HT-29 (cell line): ENCODE measurements at regions not wholly inside any gene's neighbourhood (a gene's known extent, or its start where the extent isn't known, plus 50 kb on each side); places are given as distances from the start of the nearest gene placed in this dataset.
A peak's percentile ranks its signal among the peaks of the same experiment; 100 is the strongest.

ENCODE experiments used
- DNase-seq: peaks from one replicate; pipeline ENCODE4 v3.0.0-alpha.2; 2015; ENCODE audit warnings: low spot score

DNA sequence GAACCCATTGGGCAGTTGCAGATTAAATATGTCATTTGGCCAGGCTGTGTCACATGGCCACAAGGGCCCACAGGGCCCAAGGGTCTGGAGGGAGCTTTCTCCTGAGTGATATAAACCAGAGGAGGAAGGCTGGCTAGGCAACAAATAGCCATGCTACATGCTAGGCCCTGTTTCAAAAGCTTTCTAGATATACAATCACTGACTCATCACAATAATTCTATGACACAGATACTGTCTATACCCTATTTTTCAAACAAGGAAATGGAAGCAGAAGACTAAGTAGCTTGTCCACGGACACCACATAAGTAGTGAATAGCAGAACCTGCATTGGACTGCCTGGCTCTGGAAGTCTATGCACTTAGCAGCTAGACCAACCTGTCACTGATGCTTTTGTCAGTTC, 625.4 kb downstream of the NTRK3 start:
- no peak for DNase-seq

GRCh38 chr15:87628311-87628710, 628.2 kb downstream of the NTRK3 start:
- DNase-seq = no peak

GRCh38 chr15:87626860-87627259, 629.7 kb downstream of the NTRK3 start:
- DNase-seq = no peak

GRCh38 chr15:87623832-87624231, 632.7 kb downstream of the NTRK3 start:
- peak; percentile 50 for DNase-seq

DNA sequence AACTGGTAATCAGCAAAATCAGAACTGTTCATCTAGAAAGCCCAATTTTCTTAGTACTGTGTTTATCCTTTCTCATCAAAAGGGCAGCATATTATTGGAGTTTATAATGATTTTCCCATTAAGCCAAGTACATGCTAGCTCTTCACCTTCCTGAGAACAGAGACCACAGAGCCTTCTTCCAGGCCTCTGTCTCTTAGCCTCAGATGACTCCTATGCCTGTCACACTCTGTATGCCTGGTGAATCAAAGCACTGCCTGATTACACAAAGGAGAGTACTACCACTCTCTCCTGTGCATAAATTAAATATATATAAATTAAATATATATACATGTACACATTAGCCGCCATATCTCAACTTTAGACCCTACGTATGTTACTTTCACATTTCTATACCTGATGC, 636.1 kb downstream of the NTRK3 start:
- no peak for DNase-seq

- no peak for DNase-seq
Observed at GRCh38 chr15:87619161-87619960, 637.2 kb downstream of the NTRK3 start.

DNA sequence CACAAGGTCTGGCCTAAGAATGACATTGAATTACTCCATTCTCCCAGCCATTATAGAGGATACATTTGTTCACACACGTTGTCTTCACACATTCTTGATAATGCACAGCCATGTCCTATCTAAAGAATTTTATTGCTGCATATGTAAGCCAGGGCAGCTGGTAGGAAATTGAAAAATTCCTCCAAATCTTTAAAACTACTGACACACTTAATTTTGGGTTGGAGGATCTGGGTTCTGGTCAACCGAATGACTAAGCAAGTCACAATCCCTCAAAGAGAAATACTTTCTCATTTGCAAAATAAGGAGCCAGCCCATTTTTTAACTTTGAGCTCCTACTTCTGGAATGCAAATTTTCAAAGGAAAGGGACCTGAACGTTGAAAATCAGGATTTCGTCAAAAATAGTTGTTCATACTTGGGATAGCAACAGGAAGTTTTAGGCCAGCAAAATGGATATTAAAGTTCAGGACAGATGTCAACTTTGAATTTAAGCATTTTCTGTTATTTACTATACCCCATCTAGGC, 638.3 kb downstream of the NTRK3 start:
- DNase-seq = no peak

GRCh38 chr15:87614704-87615103, 641.8 kb downstream of the NTRK3 start:
- DNase-seq = no peak

DNA sequence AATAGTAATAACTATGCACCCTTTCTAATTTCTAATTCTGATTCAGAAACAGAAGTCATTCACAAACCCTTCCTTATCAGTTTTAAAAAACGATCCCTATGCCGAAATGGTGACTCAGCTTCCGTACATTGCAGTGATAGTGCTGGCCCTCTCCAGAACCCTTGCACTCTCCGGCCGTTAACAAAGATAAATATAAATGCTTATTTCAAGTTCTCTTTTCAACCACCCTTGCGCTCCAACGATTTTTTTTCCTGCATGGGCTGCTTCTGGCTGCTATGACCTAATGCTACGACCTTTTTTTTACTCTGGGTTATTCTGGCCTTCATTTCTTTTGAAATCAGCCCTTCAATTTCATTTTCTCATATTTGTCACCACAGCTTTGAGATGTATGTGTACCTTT, 646.2 kb downstream of the NTRK3 start:
- DNase-seq = no peak

DNA sequence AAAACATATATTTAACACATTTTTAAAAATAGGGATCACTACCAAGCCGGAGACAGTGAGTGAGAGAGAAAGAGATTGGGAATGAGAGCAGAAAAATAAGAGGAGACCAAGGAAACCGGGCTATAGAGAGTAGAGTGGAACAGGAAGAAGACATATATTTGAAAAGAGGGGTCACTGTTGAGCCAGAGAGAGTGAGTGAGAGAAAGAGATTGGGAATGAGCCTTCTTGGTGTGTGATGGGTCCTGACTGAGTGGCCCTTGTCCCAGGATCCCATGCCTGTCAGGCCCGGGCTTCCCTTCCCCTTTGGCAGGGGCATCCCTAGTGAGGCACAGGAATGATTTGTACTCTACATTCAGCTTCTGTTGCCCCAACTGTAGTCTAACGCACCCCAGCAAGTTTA, 646.6 kb downstream of the NTRK3 start:
- no peak for DNase-seq

DNA sequence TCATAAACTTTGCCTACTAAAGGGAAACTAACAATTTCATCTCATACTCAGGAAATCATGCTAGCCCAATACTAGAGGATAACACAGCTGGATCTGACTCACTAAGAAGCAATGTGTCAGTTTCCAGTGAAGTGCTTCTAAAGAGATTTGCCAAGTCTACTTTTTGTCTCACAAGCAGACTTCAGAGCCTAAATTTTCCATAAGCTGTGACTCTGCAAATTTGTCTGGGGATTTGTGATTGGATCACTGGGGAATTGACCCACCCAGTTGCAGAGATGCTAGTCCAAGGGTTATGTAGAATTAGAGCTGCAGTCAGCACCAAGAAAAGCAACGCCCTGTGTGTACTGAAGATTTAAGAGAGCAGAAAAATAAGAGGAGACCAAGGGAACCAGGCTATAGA, 647.1 kb downstream of the NTRK3 start:
- no peak for DNase-seq

DNA sequence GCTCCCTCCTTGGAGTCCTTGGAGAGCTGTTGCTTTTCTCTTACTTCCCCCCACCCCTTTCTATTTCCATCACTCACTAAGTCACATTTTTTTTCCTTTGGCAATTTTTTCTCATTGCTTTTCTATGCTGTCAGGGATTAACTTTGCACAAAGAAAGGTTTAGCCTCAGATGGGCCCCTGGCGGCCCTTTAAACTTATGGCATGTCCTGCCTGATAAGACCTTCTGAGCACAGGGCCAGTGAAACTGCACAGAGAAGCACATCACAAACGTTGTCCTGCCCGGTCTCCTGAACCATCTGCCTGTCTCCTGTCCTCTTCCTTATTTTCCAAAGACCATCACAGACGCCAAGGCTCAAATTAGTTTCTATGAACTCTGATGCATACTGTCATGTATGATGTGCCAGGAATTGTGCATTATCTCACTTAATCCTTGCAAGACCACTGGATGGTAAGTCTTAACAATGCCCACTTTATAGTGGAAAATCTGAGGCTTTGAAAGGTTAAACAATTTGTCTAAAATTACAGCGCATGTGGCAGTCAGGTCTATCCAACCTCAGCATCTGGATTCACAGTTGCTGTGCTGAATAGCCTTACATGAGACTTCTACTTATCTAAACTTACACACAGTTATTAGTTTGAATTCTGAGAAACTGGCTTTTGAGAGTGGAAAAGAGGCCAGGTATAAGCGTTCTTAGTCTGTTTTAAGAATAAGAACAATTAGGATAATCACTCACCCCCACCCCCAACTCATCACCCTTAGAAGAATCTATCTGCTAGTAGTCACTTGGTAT, 648.1 kb downstream of the NTRK3 start:
- DNase-seq = no peak

DNA sequence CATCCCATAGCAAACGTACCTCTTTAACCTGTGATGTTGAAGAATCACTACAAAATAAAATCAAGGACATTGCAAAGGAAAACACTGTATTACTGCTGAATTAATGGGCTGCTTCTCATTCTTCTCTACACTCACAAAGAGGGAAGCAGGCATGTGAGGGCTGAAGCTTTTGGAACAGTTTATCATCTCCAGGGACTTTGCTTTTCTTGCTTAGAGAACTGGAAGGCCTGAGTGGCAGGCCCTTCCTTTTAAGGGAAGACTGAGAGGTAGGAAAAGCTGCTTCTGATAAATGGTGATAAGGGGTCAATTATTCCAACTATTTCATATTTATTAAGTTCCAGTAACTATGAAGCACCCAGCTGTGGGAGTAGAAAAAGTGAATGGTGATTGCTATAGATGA, 649.6 kb downstream of the NTRK3 start:
- no peak for DNase-seq

DNA sequence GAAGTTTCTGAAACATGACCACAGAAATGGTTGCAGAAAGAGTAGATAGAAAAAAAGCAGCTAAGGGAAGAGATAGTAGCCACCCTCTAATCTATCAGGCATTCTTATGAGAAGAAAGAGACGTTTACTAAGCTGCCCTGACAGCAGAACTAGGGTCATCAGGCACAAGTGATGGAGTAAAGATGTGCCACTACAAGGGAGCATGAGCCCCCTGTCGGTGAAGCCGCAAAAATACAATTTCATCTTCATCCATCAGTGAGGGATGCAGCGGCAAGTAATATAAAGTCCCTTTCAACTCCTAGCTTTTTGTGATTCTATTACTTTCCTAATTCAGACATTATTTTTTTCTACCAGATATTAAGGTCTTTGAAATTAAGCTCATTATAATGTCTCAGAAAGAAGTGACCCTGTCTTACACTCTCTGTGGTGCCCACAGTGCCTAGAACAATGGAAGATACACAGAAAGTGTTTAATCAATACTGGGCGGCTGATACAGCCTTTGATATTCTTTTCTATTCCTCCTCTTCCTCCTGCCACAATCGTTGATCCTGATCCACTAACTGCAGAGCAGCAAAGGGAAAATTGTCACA, 651.6 kb downstream of the NTRK3 start:
- peak; percentile 56 for DNase-seq

GRCh38 chr15:87602371-87602770, 654.2 kb downstream of the NTRK3 start:
- no peak for DNase-seq

DNA sequence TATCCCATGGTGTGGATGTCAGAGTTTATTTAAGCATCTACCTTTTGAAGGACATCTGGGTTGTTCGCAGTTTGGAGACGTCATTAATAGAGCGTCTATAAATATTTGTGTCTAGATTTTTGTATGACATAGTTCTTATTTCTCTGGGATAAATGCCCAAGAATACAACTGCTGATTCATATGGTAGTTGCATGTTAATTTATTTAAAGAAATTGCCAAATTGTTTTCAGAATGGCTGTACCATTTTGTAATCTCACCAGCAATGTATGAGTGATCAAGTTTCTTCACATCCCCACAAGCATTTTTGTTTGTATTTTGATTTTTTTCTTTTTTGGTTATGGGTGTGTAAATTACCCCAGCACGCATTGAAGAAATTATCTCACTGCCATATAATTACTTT, 656.9 kb downstream of the NTRK3 start:
- no peak for DNase-seq

DNA sequence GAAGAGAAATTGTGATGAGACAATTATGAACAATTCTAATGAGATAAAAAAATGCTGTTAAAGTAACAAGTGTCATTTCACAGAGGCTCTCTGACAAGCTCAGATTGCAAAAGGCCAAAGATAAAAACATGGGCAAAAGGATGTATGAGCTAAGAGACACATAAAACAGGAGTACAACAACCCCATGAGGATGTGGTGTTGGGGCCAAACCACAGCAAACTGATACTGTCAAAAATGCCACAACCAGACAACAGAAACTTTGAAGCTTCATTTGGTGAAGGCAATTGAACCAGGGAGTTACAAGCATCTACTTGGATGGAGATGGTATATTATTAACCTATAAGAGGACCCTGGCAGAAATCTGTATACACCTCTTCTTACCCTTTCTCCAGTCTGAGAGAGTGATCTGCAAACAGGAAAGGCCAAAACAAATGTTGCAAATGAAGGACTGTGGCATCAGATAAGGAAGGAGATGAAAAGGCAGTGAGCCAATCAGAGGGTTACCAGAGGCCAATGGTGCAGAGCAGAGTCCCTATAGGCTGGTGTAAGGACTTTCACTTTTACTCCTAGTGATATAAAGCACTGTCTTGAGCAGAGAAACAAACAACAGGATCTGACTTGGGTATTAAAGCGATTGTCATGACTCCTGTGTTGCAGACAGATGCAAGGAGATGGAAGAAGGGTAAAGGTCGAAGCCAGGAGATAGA, 659.0 kb downstream of the NTRK3 start:
- DNase-seq = peak; percentile 16

- DNase-seq = no peak
Observed at GRCh38 chr15:87591582-87591981, 665.0 kb downstream of the NTRK3 start.

DNA sequence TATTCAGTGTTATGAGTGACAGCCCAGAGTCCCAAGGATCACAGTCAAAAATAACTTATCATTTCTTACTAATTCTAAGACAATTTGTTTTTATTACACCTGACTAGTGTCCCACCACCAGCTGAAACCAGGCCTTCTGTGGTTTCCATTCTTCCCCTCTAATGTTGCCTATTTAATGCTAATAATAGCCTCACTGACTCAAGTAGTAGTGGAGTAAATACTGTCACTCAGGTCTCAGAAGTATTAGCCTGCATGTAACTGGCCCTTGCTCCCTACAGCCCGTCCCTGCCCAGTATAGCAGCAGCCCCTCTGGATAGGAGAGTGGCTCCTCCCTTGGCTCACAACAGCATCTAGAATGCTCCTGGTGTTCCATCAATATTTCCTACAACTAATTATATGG, 665.5 kb downstream of the NTRK3 start:
- DNase-seq = no peak

DNA sequence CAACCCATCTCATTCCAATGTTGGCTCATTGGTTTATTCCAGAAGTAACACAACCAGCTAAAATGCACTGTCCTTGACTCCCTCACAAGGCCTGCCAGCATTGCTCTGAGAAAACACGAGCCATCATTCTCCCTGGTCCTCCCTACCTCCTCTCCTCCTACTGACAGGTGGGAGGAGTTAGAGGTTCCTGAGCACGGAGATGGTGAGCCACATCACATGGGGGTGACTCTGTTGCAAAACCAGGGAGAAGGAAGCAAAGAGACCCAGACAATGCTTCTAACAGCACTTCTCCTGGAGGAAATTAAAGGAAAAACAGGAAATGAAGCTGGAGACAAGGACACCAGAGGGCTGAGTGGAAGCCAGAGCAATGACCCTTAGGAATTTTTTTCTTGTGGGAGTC, 667.4 kb downstream of the NTRK3 start:
- no peak for DNase-seq

DNA sequence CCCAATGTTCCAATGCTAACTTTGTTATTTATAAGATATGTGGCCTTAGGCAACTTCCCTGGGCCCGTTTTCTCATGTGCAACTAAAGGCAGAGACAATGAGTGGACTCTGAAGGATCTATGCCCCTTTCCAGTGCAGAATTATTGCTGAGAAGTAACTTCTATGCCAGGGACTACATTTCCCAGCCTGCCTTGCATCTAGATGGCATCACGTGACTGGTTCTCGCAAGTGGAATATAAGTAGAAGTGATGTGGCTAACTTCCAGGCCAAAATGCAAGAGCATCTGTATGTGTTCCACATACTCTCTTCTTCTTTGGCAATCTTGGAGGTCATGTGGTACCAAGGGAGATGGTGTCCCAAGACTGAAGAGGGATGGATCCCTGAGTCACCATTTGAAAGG, 674.4 kb downstream of the NTRK3 start:
- peak; percentile 13 for DNase-seq

DNA sequence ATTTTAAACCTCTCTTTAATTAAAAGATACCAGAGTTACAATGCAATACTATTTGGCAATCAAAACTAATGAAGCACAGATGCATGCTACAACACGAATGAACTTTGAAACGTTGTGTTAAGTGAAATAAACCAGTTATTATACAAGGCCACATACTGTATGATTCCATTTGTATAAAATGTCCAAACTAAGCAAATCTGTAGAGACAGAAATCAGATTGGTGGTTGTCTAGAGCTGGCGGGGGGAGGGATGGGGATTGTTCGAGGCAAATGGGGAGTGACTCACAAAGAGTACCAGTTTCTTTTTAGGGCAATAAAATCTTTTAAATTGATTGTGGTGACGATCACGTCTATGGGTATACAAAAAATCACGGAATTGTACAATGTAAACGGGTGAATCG, 677.0 kb downstream of the NTRK3 start:
- DNase-seq = no peak
